MM.1S (cell line): ENCODE measurements at regions not wholly inside any gene's neighbourhood (a gene's known extent, or its start where the extent isn't known, plus 50 kb on each side); places are given as distances from the start of the nearest gene placed in this dataset.
"Not testable (repeated sequence)": the region's sequence is repeated elsewhere in the genome, so short reads cannot be mapped to it uniquely, and the experiment has no call there.

Source experiments
- CTCF ChIP-seq: fragments of 300-600 bp; sonication (generic); IDR thresholded peaks from 2 replicates; pipeline ENCODE4 v1.5.1; 2016; ENCODE audit warnings: antibody characterized with exemption, low read length, mixed read lengths
- EZH2 ChIP-seq: fragments of 300-600 bp; sonication (generic); optimal IDR thresholded peaks from 2 replicates; pipeline ENCODE3; 2017; ENCODE audit warnings: low read depth, mild to moderate bottlenecking, antibody characterized with exemption, low read length, mixed read lengths

GRCh38 chr2:91559886-91560614, 2868.6 kb downstream of the RPIA start:
- not testable (repeated sequence) for TF ChIP-seq CTCF, EZH2
